Sigmoid colon (tissue), 4 donors: ENCODE measurements at regions not wholly inside any gene's neighbourhood (a gene's known extent, or its start where the extent isn't known, plus 50 kb on each side); places are given as distances from the start of the nearest gene placed in this dataset.

Experiments
- EP300 ChIP-seq, 4 donors: sonication (generic); formaldehyde crosslinking; IDR thresholded peaks; one replicate each; pipeline ENCODE4 v1.6.1; 2017; ENCODE audit warnings: antibody characterized with exemption in 4 of 4
- POLR2A ChIP-seq, 2 donors: fragments of 450-650 bp; IDR thresholded peaks; one replicate each; pipeline ENCODE4 v1.6.1; 2016; ENCODE audit warnings: antibody characterized with exemption in 2 of 2, mild to moderate bottlenecking in 2 of 2, moderate library complexity in 2 of 2
- POLR2AphosphoS5 ChIP-seq, 4 donors: sonication (generic); formaldehyde crosslinking; IDR thresholded peaks; one replicate each; pipeline ENCODE4 v1.6.1; 2017; ENCODE audit warnings: antibody characterized with exemption in 4 of 4
- TF ChIP-seq, protein P1 (sequence below), 4 experiments: fragments of 450-650 bp in 3 of 4; fragments of 200-600 bp in 1 of 4; IDR thresholded peaks; one replicate each; pipeline ENCODE4 v1.5.1; 2016 to 2019; ENCODE audit warnings: antibody characterized with exemption in 4 of 4, mild to moderate bottlenecking in 3 of 4, moderate library complexity in 2 of 4

DNA sequence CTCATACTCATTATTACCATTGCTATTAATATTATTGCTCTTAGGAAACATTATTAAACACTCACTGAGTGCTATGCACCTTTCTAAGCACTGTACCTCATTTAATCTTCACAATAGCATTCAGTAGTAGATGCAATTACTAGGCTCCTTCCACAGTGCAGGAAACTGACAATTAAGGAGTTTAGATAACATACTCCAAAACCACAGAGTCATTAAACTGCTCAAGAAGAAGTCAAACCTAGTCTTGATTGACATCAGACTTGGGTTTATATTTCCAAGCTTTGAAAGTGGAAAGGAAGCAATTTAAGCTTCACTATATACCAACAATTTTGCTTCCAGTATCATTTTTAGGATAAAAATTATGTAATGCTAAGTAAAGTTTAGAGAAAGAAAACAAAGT is 490.1 kb upstream of the ARRDC4 start:
- TF ChIP-seq, protein P1, sequence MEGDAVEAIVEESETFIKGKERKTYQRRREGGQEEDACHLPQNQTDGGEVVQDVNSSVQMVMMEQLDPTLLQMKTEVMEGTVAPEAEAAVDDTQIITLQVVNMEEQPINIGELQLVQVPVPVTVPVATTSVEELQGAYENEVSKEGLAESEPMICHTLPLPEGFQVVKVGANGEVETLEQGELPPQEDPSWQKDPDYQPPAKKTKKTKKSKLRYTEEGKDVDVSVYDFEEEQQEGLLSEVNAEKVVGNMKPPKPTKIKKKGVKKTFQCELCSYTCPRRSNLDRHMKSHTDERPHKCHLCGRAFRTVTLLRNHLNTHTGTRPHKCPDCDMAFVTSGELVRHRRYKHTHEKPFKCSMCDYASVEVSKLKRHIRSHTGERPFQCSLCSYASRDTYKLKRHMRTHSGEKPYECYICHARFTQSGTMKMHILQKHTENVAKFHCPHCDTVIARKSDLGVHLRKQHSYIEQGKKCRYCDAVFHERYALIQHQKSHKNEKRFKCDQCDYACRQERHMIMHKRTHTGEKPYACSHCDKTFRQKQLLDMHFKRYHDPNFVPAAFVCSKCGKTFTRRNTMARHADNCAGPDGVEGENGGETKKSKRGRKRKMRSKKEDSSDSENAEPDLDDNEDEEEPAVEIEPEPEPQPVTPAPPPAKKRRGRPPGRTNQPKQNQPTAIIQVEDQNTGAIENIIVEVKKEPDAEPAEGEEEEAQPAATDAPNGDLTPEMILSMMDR (IDR thresholded peaks at IDR 0.05) = no peak
- TF ChIP-seq POLR2A (IDR thresholded peaks at IDR 0.05) (no peak), EP300 (IDR thresholded peaks at IDR 0.05) (no peak), POLR2AphosphoS5 (IDR thresholded peaks at IDR 0.05) (no peak)
